HCT116 (cell line): ENCODE measurements at regions not wholly inside any gene's neighbourhood (a gene's known extent, or its start where the extent isn't known, plus 50 kb on each side); places are given as distances from the start of the nearest gene placed in this dataset.

ENCODE experiments used
- ATAC-seq: fragments of 200-7000 bp; cut with Tn5 transposase; 2 replicates; pipeline ENCODE4 v1.9.1; 2020; ENCODE audit warnings: mild to moderate bottlenecking, moderate library complexity
- BruUV-seq: library from RNA; stranded (reverse); fragments of 400-500 nt; replicated peaks from 2 replicates; lab custom pipeline; 2021; lab: Mats Ljungman, UMichigan
- CTCF ChIA-PET: fragments of 300-600 bp; sonication (Branson Sonifier 250); formaldehyde crosslinking; loops from one replicate; lab custom pipeline; 2021; ENCODE audit warnings: antibody characterized with exemption; lab: Charles Lee
- POLR2A ChIA-PET: fragments of 300-600, 350-600 bp; sonication (Branson Sonifier 250); formaldehyde crosslinking; loops from one replicate; lab custom pipeline; 2021; ENCODE audit warnings: antibody characterized with exemption; lab: Charles Lee
- RAD21 ChIA-PET, 2 experiments: fragments of 300-600 bp; sonication (Branson Sonifier 250); formaldehyde crosslinking; loops; one replicate each; lab custom pipeline; 2023; ENCODE audit warnings: low total read pairs in 2 of 2; ENCODE audit not compliant: uncharacterized antibody in 2 of 2, unreplicated experiment in 2 of 2, low non-redundant PET in 1 of 2; lab: Charles Lee
- DNase-seq: peaks from one replicate; pipeline ENCODE4 v3.0.0-alpha.2; 2010; ENCODE audit warnings: low read depth, low spot score
- H2AFZ ChIP-seq: fragments of 200-600 bp; shearing (Covaris generic), sonication (generic); 2 replicates; pipeline ENCODE4 v1.6.1; 2017; ENCODE audit warnings: low read depth, mixed run types, mixed read lengths, antibody characterized with exemption, low read length; ENCODE audit not compliant: poor library complexity, severe bottlenecking
- H3K27ac ChIP-seq: 2 replicates; pipeline ENCODE4 v1.5.1; 2012; ENCODE audit warnings: low read depth, low read length
- H3K27me3 ChIP-seq: fragments of 200-600 bp; sonication (generic); 2 replicates; pipeline ENCODE4 v1.6.1; 2016; ENCODE audit warnings: mixed run types, low read length, mixed read lengths; ENCODE audit not compliant: insufficient read depth
- H3K36me3 ChIP-seq, 2 experiments: fragments of 200-500 bp in 1 of 2; fragments of 200-600 bp in 1 of 2; sonication (Bioruptor generic) in 1 of 2; sonication (generic) in 1 of 2; 2 replicates each; pipeline versions ENCODE4 v1.5.1 to v1.6.1; 2014 to 2016; ENCODE audit warnings: low read length in 2 of 2, inconsistent platforms in 1 of 2, mixed read lengths in 1 of 2, mixed run types in 1 of 2; ENCODE audit not compliant: insufficient read depth in 2 of 2, control insufficient read depth in 1 of 2
- H3K4me1 ChIP-seq, 2 experiments: fragments of 200-600 bp in 1 of 2; sonication (generic) in 1 of 2; 2 replicates each; pipeline versions ENCODE4 v1.5.1 to v1.6.1; 2012 to 2017; ENCODE audit warnings: low read length in 2 of 2, inconsistent platforms in 1 of 2, mild to moderate bottlenecking in 1 of 2, mixed read lengths in 1 of 2, mixed run types in 1 of 2, moderate library complexity in 1 of 2; ENCODE audit not compliant: insufficient read depth in 2 of 2, control insufficient read depth in 1 of 2
- H3K4me2 ChIP-seq: fragments of 200-600 bp; sonication (generic); 2 replicates; pipeline ENCODE4 v1.6.1; 2017; ENCODE audit warnings: mixed run types, low read length, mixed read lengths
- H3K4me3 ChIP-seq, 2 experiments: fragments of 200-600 bp in 1 of 2; sonication (generic) in 1 of 2; replicated peaks in 1 of 2; 2 replicates each; pipeline ENCODE4 v1.5.1; 2011 to 2016; ENCODE audit warnings: low read length in 2 of 2, control low read depth in 1 of 2, low read depth in 1 of 2, mild to moderate bottlenecking in 1 of 2, mixed read lengths in 1 of 2, mixed run types in 1 of 2
- H3K79me2 ChIP-seq: fragments of 200-600 bp; sonication (generic); 2 replicates; pipeline ENCODE4 v1.6.1; 2017; ENCODE audit warnings: mild to moderate bottlenecking, mixed run types, low read length, moderate library complexity, mixed read lengths; ENCODE audit not compliant: insufficient read depth
- H3K9ac ChIP-seq: fragments of 200-600 bp; sonication (generic); 2 replicates; pipeline ENCODE4 v1.6.1; 2016; ENCODE audit warnings: low read length, mixed read lengths
- H3K9me2 ChIP-seq: fragments of 200-600 bp; sonication (generic), shearing (Covaris generic); 2 replicates; pipeline ENCODE4 v1.6.1; 2017; ENCODE audit warnings: mixed run types, mild to moderate bottlenecking, moderate library complexity; ENCODE audit not compliant: insufficient read depth
- H3K9me3 ChIP-seq, 2 experiments: fragments of 200-500 bp in 1 of 2; fragments of 200-600 bp in 1 of 2; sonication (Bioruptor generic) in 1 of 2; sonication (generic) in 1 of 2; 2 replicates each; pipeline ENCODE4 v1.6.1; 2014 to 2017; ENCODE audit warnings: low read length in 2 of 2, mixed read lengths in 2 of 2, inconsistent platforms in 1 of 2, low read depth in 1 of 2, mild to moderate bottlenecking in 1 of 2, mixed run types in 1 of 2, moderate library complexity in 1 of 2; ENCODE audit not compliant: control insufficient read depth in 1 of 2, insufficient read depth in 1 of 2
- H4K20me1 ChIP-seq: fragments of 200-600 bp; sonication (generic), shearing (Covaris generic); 2 replicates; pipeline ENCODE4 v1.6.1; 2017; ENCODE audit warnings: mixed run types, mild to moderate bottlenecking, moderate library complexity; ENCODE audit not compliant: insufficient read depth
- CEBPB ChIP-seq: IDR thresholded peaks from 2 replicates; pipeline ENCODE4 v1.6.1; 2012; ENCODE audit warnings: low read depth
- FOSL1 ChIP-seq: IDR thresholded peaks from 2 replicates; pipeline ENCODE4 v1.6.1; 2012; ENCODE audit warnings: low read depth
- MAX ChIP-seq: IDR thresholded peaks from 2 replicates; pipeline ENCODE4 v1.6.1; 2012
- POLR2AphosphoS5 ChIP-seq: IDR thresholded peaks from 2 replicates; pipeline ENCODE4 v1.6.1; 2011; ENCODE audit warnings: mild to moderate bottlenecking, low read depth, low read length, moderate library complexity
- RAD21 ChIP-seq: IDR thresholded peaks from 2 replicates; pipeline ENCODE4 v1.6.1; 2012; ENCODE audit warnings: low read depth, mild to moderate bottlenecking
- SIN3A ChIP-seq: IDR thresholded peaks from 2 replicates; pipeline ENCODE4 v1.6.1; 2012; ENCODE audit warnings: low read depth
- SP1 ChIP-seq: IDR thresholded peaks from 2 replicates; pipeline ENCODE4 v1.6.1; 2012; ENCODE audit warnings: low read depth
- YY1 ChIP-seq: IDR thresholded peaks from 2 replicates; pipeline ENCODE4 v1.6.1; 2011; ENCODE audit warnings: low read length, low read depth, moderate library complexity, mild to moderate bottlenecking; ENCODE audit not compliant: insufficient replicate concordance; ENCODE audit errors: extremely low read depth
- ZFX ChIP-seq: fragments of 450-650 bp; IDR thresholded peaks from 2 replicates; pipeline ENCODE4 v1.6.1; 2017
- ZNF274 ChIP-seq: fragments of 200-500 bp; sonication (Bioruptor generic); IDR thresholded peaks from 2 replicates; pipeline ENCODE4 v1.6.1; 2014; ENCODE audit warnings: mild to moderate bottlenecking, low read depth, low read length, inconsistent platforms
- intact Hi-C: fragments of 100-400 bp; cut with micrococcal nuclease; formaldehyde crosslinking; loops from 2 replicates; pipeline ENCODE4 v1.10.0; 2022
- TF ChIP-seq, protein P1 (sequence below): IDR thresholded peaks from 2 replicates; pipeline ENCODE4 v1.6.1; 2012; ENCODE audit warnings: low read depth

- Histone ChIP-seq H3K9me3 (peaks cover 0 to 14% of the 10 kb centered on the region in 2 experiments; a peak in 2 of 4 replicates), H3K4me3 (no peak overlapping the region), H4K20me1 (no peaks in the 10 kb centered on the region), H3K27me3 (no peaks in the 10 kb centered on the region), H3K27ac (no peak overlapping the region), H2AFZ (no peak overlapping the region), H3K9ac (no peak overlapping the region), H3K36me3 (no peaks in the 10 kb centered on the region), H3K4me2 (no peak overlapping the region), H3K79me2 (no peaks in the 10 kb centered on the region), H3K4me1 (no peaks in the 10 kb centered on the region), H3K9me2 (no peaks in the 10 kb centered on the region)
- intact Hi-C loops = no loop called here
- ATAC-seq = no peak
- BruUV-seq = no TSS peak
- CTCF ChIA-PET = no interaction called here
- no peak for DNase-seq
- POLR2A ChIA-PET = no interaction called here
- RAD21 ChIA-PET = no interaction called here
- TF ChIP-seq, protein P1, sequence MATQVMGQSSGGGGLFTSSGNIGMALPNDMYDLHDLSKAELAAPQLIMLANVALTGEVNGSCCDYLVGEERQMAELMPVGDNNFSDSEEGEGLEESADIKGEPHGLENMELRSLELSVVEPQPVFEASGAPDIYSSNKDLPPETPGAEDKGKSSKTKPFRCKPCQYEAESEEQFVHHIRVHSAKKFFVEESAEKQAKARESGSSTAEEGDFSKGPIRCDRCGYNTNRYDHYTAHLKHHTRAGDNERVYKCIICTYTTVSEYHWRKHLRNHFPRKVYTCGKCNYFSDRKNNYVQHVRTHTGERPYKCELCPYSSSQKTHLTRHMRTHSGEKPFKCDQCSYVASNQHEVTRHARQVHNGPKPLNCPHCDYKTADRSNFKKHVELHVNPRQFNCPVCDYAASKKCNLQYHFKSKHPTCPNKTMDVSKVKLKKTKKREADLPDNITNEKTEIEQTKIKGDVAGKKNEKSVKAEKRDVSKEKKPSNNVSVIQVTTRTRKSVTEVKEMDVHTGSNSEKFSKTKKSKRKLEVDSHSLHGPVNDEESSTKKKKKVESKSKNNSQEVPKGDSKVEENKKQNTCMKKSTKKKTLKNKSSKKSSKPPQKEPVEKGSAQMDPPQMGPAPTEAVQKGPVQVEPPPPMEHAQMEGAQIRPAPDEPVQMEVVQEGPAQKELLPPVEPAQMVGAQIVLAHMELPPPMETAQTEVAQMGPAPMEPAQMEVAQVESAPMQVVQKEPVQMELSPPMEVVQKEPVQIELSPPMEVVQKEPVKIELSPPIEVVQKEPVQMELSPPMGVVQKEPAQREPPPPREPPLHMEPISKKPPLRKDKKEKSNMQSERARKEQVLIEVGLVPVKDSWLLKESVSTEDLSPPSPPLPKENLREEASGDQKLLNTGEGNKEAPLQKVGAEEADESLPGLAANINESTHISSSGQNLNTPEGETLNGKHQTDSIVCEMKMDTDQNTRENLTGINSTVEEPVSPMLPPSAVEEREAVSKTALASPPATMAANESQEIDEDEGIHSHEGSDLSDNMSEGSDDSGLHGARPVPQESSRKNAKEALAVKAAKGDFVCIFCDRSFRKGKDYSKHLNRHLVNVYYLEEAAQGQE = no peak
- no peak for TF ChIP-seq MAX
- TF ChIP-seq RAD21 = no peak
- TF ChIP-seq SP1 = no peak
- TF ChIP-seq ZFX = no peak
- TF ChIP-seq YY1 = no peak
- TF ChIP-seq POLR2AphosphoS5 = no peak
- TF ChIP-seq ZNF274 = no peak
- no peak for TF ChIP-seq CEBPB
- no peak for TF ChIP-seq FOSL1
- TF ChIP-seq SIN3A = no peak
- TF ChIP-seq, all 23 proteins: peak for 0
Observed at GRCh38 chr12:34403706-34404376, 381.5 kb downstream of the ALG10 start.
